PC-9 (cell line): ENCODE measurements at regions not wholly inside any gene's neighbourhood (a gene's known extent, or its start where the extent isn't known, plus 50 kb on each side); places are given as distances from the start of the nearest gene placed in this dataset.

ENCODE experiments used
- BruUV-seq: library from RNA; stranded (reverse); fragments of 400-500 nt; replicated peaks from 2 replicates; lab custom pipeline; 2021; lab: Mats Ljungman, UMichigan
- CTCF ChIA-PET: fragments of 300-600 bp; sonication (Branson Sonifier 250); formaldehyde crosslinking; loops from one replicate; lab custom pipeline; 2022; ENCODE audit warnings: antibody characterized with exemption; lab: Charles Lee
- POLR2A ChIA-PET: fragments of 300-600 bp; sonication (Branson Sonifier 250); formaldehyde crosslinking; loops from one replicate; lab custom pipeline; 2022; ENCODE audit warnings: antibody characterized with exemption; ENCODE audit not compliant: unreplicated experiment; lab: Charles Lee
- DNase-seq, 2 experiments: peaks; one replicate each; pipeline versions ENCODE4 v3.0.0 to v3.0.0-alpha.2; 2015 to 2022; ENCODE audit warnings: mixed read lengths in 1 of 2
- H2AFZ ChIP-seq: fragments of 200-600 bp; sonication (generic); 2 replicates; pipeline ENCODE4 v1.8.1; 2017; ENCODE audit warnings: antibody characterized with exemption
- H3F3A ChIP-seq: fragments of 200-600 bp; sonication (generic); 2 replicates; pipeline ENCODE4 v1.8.1; 2017; ENCODE audit warnings: antibody characterized with exemption, mild to moderate bottlenecking, low read depth; ENCODE audit not compliant: insufficient read depth
- H3K27ac ChIP-seq: fragments of 200-600 bp; sonication (generic); 2 replicates; pipeline ENCODE4 v1.6.1; 2016; ENCODE audit warnings: mixed run types
- H3K27me3 ChIP-seq: fragments of 200-600 bp; sonication (generic); 2 replicates; pipeline ENCODE4 v1.6.1; 2016; ENCODE audit warnings: low read depth, mixed run types; ENCODE audit not compliant: insufficient read depth
- H3K36me3 ChIP-seq: fragments of 200-600 bp; sonication (generic); 2 replicates; pipeline ENCODE4 v1.6.1; 2016; ENCODE audit warnings: low read depth, mixed run types
- H3K4me1 ChIP-seq: fragments of 200-600 bp; sonication (generic); replicated peaks from 2 replicates; pipeline ENCODE4 v1.6.1; 2016; ENCODE audit warnings: mixed run types; ENCODE audit not compliant: insufficient read depth
- H3K4me2 ChIP-seq: fragments of 200-600 bp; sonication (generic); 2 replicates; pipeline ENCODE4 v1.6.1; 2017; ENCODE audit warnings: mixed run types
- H3K4me3 ChIP-seq: fragments of 200-600 bp; sonication (generic); 2 replicates; pipeline ENCODE4 v1.6.1; 2016; ENCODE audit warnings: mixed run types
- H3K79me2 ChIP-seq: fragments of 200-600 bp; sonication (generic); 2 replicates; pipeline ENCODE4 v1.6.1; 2017; ENCODE audit warnings: low read depth, mixed run types
- H3K9me2 ChIP-seq: fragments of 200-600 bp; sonication (generic); 2 replicates; pipeline ENCODE4 v1.8.1; 2017; ENCODE audit warnings: mild to moderate bottlenecking; ENCODE audit not compliant: insufficient read depth
- H3K9me3 ChIP-seq: fragments of 200-600 bp; sonication (generic); 2 replicates; pipeline ENCODE4 v1.8.1; 2016; ENCODE audit warnings: low read depth; ENCODE audit not compliant: insufficient read depth
- H4K20me1 ChIP-seq: fragments of 200-600 bp; sonication (generic); 2 replicates; pipeline ENCODE4 v1.8.1; 2017; ENCODE audit not compliant: insufficient read depth
- EZH2 ChIP-seq: fragments of 200-600 bp; sonication (generic); IDR thresholded peaks from 2 replicates; pipeline ENCODE4 v1.8.0; 2017; ENCODE audit warnings: antibody characterized with exemption, low read depth
- intact Hi-C: fragments of 100-400 bp; cut with micrococcal nuclease; formaldehyde crosslinking; loops from one replicate; pipeline ENCODE4 v1.10.0; 2022; ENCODE audit not compliant: unreplicated experiment
- TF ChIP-seq, protein P1 (sequence below): fragments of 200-600 bp; sonication (generic); conservative IDR thresholded peaks from 2 replicates; pipeline ENCODE4 v1.6.1; 2017; ENCODE audit warnings: mixed run types, antibody characterized with exemption, mild to moderate bottlenecking, moderate library complexity

DNA sequence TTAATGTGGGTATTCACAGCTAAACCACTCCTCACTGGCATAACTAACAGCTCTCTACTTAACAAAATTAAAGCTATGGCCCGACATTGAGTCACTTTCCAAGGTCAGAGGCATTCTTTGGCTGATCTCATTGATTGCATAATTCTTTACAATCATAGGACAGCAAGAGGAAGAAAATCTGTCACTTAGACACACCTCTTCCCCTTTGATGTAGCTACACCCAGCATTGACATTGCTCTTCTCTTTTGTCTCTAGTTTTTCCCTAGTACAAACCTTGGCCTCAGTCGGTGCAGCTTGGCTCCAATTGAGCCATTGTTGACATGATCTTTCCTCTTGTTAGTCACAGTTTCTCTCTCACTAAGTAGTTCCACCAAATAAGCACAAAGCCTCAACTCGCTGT is 313.3 kb upstream of the ACTRT1 start:
- POLR2A ChIA-PET, result no interaction called here

DNA sequence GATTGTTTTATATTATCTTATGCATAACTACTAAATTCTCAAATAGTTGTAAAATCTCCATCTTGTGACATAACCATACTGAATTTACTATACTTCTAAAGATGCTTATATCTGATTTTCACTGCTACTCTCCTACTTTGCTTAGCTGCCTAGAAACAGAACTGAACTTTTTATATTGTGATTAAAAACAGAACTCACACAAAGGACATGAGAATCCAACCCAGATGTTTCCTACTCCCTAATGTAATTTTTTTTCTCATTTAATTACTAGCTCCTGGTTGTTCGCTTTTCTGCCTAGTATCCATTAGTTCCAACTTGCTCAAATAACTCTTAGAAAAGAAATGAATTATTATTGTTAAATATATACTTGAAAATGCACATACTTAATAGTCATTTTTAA is 283.5 kb upstream of the ACTRT1 start:
- TF ChIP-seq EZH2, result no peak
- TF ChIP-seq, protein P1, sequence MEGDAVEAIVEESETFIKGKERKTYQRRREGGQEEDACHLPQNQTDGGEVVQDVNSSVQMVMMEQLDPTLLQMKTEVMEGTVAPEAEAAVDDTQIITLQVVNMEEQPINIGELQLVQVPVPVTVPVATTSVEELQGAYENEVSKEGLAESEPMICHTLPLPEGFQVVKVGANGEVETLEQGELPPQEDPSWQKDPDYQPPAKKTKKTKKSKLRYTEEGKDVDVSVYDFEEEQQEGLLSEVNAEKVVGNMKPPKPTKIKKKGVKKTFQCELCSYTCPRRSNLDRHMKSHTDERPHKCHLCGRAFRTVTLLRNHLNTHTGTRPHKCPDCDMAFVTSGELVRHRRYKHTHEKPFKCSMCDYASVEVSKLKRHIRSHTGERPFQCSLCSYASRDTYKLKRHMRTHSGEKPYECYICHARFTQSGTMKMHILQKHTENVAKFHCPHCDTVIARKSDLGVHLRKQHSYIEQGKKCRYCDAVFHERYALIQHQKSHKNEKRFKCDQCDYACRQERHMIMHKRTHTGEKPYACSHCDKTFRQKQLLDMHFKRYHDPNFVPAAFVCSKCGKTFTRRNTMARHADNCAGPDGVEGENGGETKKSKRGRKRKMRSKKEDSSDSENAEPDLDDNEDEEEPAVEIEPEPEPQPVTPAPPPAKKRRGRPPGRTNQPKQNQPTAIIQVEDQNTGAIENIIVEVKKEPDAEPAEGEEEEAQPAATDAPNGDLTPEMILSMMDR, result no peak
- CTCF ChIA-PET, result no interaction called here

More for the DNA sequence above, 313.3 kb upstream of the ACTRT1 start:
- Histone ChIP-seq H3K4me1 (no peaks in the 10 kb centered on the region), H3K9me2 (no peaks in the 10 kb centered on the region), H3F3A (no peaks in the 10 kb centered on the region), H3K27me3 (no peaks in the 10 kb centered on the region), H3K36me3 (no peaks in the 10 kb centered on the region), H3K4me2 (no peak overlapping the region), H4K20me1 (no peaks in the 10 kb centered on the region), H3K4me3 (no peak overlapping the region), H2AFZ (no peak overlapping the region), H3K27ac (no peak overlapping the region), H3K9me3 (no peaks in the 10 kb centered on the region), H3K79me2 (no peaks in the 10 kb centered on the region)
- no TSS peak for BruUV-seq
- TF ChIP-seq, protein P1, result no peak
- no peak for TF ChIP-seq EZH2
- intact Hi-C loops, result no loop called here
- CTCF ChIA-PET, result no interaction called here
- no peak for DNase-seq

GRCh38 chrX:128334821-128335220 is 282.6 kb upstream of the ACTRT1 start:
- TF ChIP-seq, protein P1, result no peak
- TF ChIP-seq EZH2, result no peak
- no peak overlapping the region for H3K4me2 ChIP-seq
- H3K27me3 ChIP-seq, result no peaks in the 10 kb centered on the region
- no peaks in the 10 kb centered on the region for H3K79me2 ChIP-seq
- BruUV-seq, result no TSS peak
- H3K9me2 ChIP-seq, result no peaks in the 10 kb centered on the region
- DNase-seq, result no peak
- no peaks in the 10 kb centered on the region for H3F3A ChIP-seq
- CTCF ChIA-PET, result no interaction called here
- no peaks in the 10 kb centered on the region for H3K4me1 ChIP-seq
- no peaks in the 10 kb centered on the region for H3K36me3 ChIP-seq
- H4K20me1 ChIP-seq, result no peaks in the 10 kb centered on the region
- intact Hi-C loops, result no loop called here
- H3K27ac ChIP-seq, result no peak overlapping the region
- H2AFZ ChIP-seq, result no peak overlapping the region
- POLR2A ChIA-PET, result no interaction called here
- no peaks in the 10 kb centered on the region for H3K9me3 ChIP-seq
- no peak overlapping the region for H3K4me3 ChIP-seq

More for the DNA sequence above, 283.5 kb upstream of the ACTRT1 start:
- H3K9me2 ChIP-seq, result no peaks in the 10 kb centered on the region
- no peaks in the 10 kb centered on the region for H3K79me2 ChIP-seq
- H3K4me1 ChIP-seq, result no peaks in the 10 kb centered on the region
- BruUV-seq, result no TSS peak
- H3K4me3 ChIP-seq, result no peak overlapping the region
- DNase-seq, result no peak
- no peaks in the 10 kb centered on the region for H3F3A ChIP-seq
- no peak overlapping the region for H3K27ac ChIP-seq
- intact Hi-C loops, result no loop called here
- H3K27me3 ChIP-seq, result no peaks in the 10 kb centered on the region
- POLR2A ChIA-PET, result no interaction called here
- no peaks in the 10 kb centered on the region for H4K20me1 ChIP-seq
- H3K4me2 ChIP-seq, result no peak overlapping the region
- no peaks in the 10 kb centered on the region for H3K36me3 ChIP-seq
- no peaks in the 10 kb centered on the region for H3K9me3 ChIP-seq
- no peak overlapping the region for H2AFZ ChIP-seq
